Activated B cell treated with CpG ODN at 0.5 μM for 24 hours (primary cell): ENCODE measurements at regions not wholly inside any gene's neighbourhood (a gene's known extent, or its start where the extent isn't known, plus 50 kb on each side); places are given as distances from the start of the nearest gene placed in this dataset.

Experiments
- ATAC-seq: fragments of 200-7000 bp; cut with Tn5 transposase; one replicate; pipeline ENCODE4 v1.10.0; 2021; ENCODE audit warnings: low read depth, mild to moderate bottlenecking, moderate library complexity
- CTCF ChIA-PET: fragments of 350-600 bp; sonication (Branson Sonifier 250); formaldehyde crosslinking; loops from one replicate; lab custom pipeline; 2021; ENCODE audit warnings: antibody characterized with exemption; lab: Charles Lee
- POLR2A ChIA-PET: fragments of 350-600 bp; sonication (Branson Sonifier 250); formaldehyde crosslinking; loops from one replicate; lab custom pipeline; 2021; ENCODE audit warnings: antibody characterized with exemption; lab: Charles Lee
- DNase-seq: peaks from one replicate; pipeline ENCODE4 v3.0.0; 2022
- H3K27ac Mint-ChIP-seq: one replicate; pipeline ENCODE4 v1.8.0; 2020; ENCODE audit warnings: mixed read lengths
- H3K27me3 Mint-ChIP-seq: one replicate; pipeline ENCODE4 v1.8.0; 2021; ENCODE audit warnings: mixed read lengths
- H3K36me3 Mint-ChIP-seq: one replicate; pipeline ENCODE4 v1.8.0; 2021; ENCODE audit warnings: low read depth, mixed read lengths
- H3K4me1 Mint-ChIP-seq: one replicate; pipeline ENCODE4 v1.8.0; 2021; ENCODE audit warnings: mixed read lengths
- H3K4me3 Mint-ChIP-seq: one replicate; pipeline ENCODE4 v1.8.0; 2020; ENCODE audit warnings: mild to moderate bottlenecking, mixed read lengths
- H3K9me3 Mint-ChIP-seq: one replicate; pipeline ENCODE4 v1.8.0; 2020; ENCODE audit warnings: mixed read lengths
- CTCF ChIP-seq: fragments of 200-600 bp; IDR thresholded peaks from one replicate; pipeline ENCODE4 v1.8.0; 2022; ENCODE audit warnings: antibody characterized with exemption, mild to moderate bottlenecking
- intact Hi-C: fragments of 100-400 bp; cut with micrococcal nuclease; formaldehyde crosslinking; loops from one replicate; pipeline ENCODE4 v1.15.1; 2024

- no peak for ATAC-seq
- H3K9me3 Mint-ChIP-seq: no peaks in the 10 kb centered on the region
- H3K27me3 Mint-ChIP-seq: no peaks in the 10 kb centered on the region
- intact Hi-C loops: no loop called here
- H3K36me3 Mint-ChIP-seq: peaks cover 7% of the 10 kb centered on the region
- ChIA-PET CTCF (interaction anchor here (1.5 kb wide), 1 partner anchor 41 kb away, joined by 3 read pairs; no protein-coding TSS in a partner anchor), POLR2A (no interaction called here)
- H3K4me3 Mint-ChIP-seq: no peak overlapping the region
- no peak for TF ChIP-seq CTCF
- no peak overlapping the region for H3K27ac Mint-ChIP-seq
- DNase-seq: no peak
- H3K4me1 Mint-ChIP-seq: peaks cover 9% of the 10 kb centered on the region
These were observed 74.4 kb upstream of the PPARA start for GRCh38 chr22:46075764-46076531.

- Mint-ChIP-seq H3K27me3 (no peaks in the 10 kb centered on the region), H3K4me3 (no peak overlapping the region), H3K9me3 (no peaks in the 10 kb centered on the region), H3K27ac (no peak overlapping the region), H3K36me3 (peaks cover 7% of the 10 kb centered on the region), H3K4me1 (peaks cover 9% of the 10 kb centered on the region)
- ATAC-seq (no peak), DNase-seq (no peak)
- POLR2A ChIA-PET: no interaction called here
- CTCF ChIA-PET: interaction anchor here (1.5 to 1.6 kb wide), 3 partner anchors 42 to 70 kb away, joined by 3 to 4 read pairs (median 3); no protein-coding TSS in a partner anchor
- TF ChIP-seq CTCF: no peak
- intact Hi-C loops: no loop called here
These were observed 73.5 kb upstream of the PPARA start for GRCh38 chr22:46076651-46077339.

GRCh38 chr22:46077669-46078099 lies 72.6 kb upstream of the PPARA start:
- Mint-ChIP-seq H3K4me3 (no peak overlapping the region), H3K27ac (no peak overlapping the region), H3K36me3 (peaks cover 7% of the 10 kb centered on the region), H3K27me3 (no peaks in the 10 kb centered on the region), H3K4me1 (peaks cover 6% of the 10 kb centered on the region), H3K9me3 (no peaks in the 10 kb centered on the region)
- CTCF ChIA-PET: interaction anchor here (1.5 to 1.6 kb wide), 2 partner anchors 61 to 71 kb away, joined by 3 to 4 read pairs; no protein-coding TSS in a partner anchor
- intact Hi-C loops: no loop called here
- no peak for TF ChIP-seq CTCF
- no peak for ATAC-seq
- no peak for DNase-seq
- POLR2A ChIA-PET: no interaction called here

- DNase-seq (no peak), ATAC-seq (no peak)
- H3K27me3 Mint-ChIP-seq: no peaks in the 10 kb centered on the region
- intact Hi-C loops: no loop called here
- no peak overlapping the region for H3K27ac Mint-ChIP-seq
- H3K4me3 Mint-ChIP-seq: no peak overlapping the region
- no peak for TF ChIP-seq CTCF
- POLR2A ChIA-PET: no interaction called here
- no peaks in the 10 kb centered on the region for H3K9me3 Mint-ChIP-seq
- H3K36me3 Mint-ChIP-seq: peaks cover 5% of the 10 kb centered on the region
- H3K4me1 Mint-ChIP-seq: peaks cover 3% of the 10 kb centered on the region
- CTCF ChIA-PET: interaction anchor here (1.5 kb wide), 1 partner anchor 72 kb away, joined by 4 read pairs; no protein-coding TSS in a partner anchor
These were observed 71.9 kb upstream of the PPARA start for GRCh38 chr22:46078241-46079092.
